ENCODE measurements at regions not wholly inside any gene's neighbourhood (a gene's known extent, or its start where the extent isn't known, plus 50 kb on each side); places are given as distances from the start of the nearest gene placed in this dataset.

- no peak for ATAC-seq
- no peak for DNase-seq
These were observed 93.0 kb upstream of the ZNF608 start for GRCh38 chr5:124839371-124839998.

- no peak for ATAC-seq
- no peak for DNase-seq
These were observed 95.6 kb upstream of the ZNF608 start for GRCh38 chr5:124841829-124842712.

- DNase-seq, result no peak
- ATAC-seq, result no peak
These were observed 96.5 kb upstream of the ZNF608 start for GRCh38 chr5:124842725-124843595.

- DNase-seq (no peak), ATAC-seq (no peak)
These were observed 97.1 kb upstream of the ZNF608 start for GRCh38 chr5:124843596-124843899.

- no peak for DNase-seq
- ATAC-seq, result no peak
These were observed 98.0 kb upstream of the ZNF608 start for GRCh38 chr5:124844371-124844920.

- ATAC-seq (no peak), DNase-seq (no peak)
These were observed 101.5 kb upstream of the ZNF608 start for GRCh38 chr5:124847907-124848306.

- ATAC-seq, result no peak
- no peak for DNase-seq
These were observed 103.3 kb upstream of the ZNF608 start for GRCh38 chr5:124849774-124850173.

GRCh38 chr5:124856726-124857125 is 110.3 kb upstream of the ZNF608 start:
- ATAC-seq (no peak), DNase-seq (no peak)

GRCh38 chr5:124858612-124859011 is 112.2 kb upstream of the ZNF608 start:
- no peak for DNase-seq
- ATAC-seq, result no peak

- ATAC-seq (no peak), DNase-seq (no peak)
These were observed 112.6 kb upstream of the ZNF608 start for GRCh38 chr5:124859027-124859426.

- no peak for DNase-seq
- ATAC-seq, result no peak
These were observed 113.3 kb upstream of the ZNF608 start for GRCh38 chr5:124859556-124860290.

GRCh38 chr5:124860291-124860655 is 113.8 kb upstream of the ZNF608 start:
- ATAC-seq, result no peak
- DNase-seq, result no peak

- ATAC-seq (no peak), DNase-seq (no peak)
These were observed 118.6 kb upstream of the ZNF608 start for GRCh38 chr5:124865066-124865465.

GRCh38 chr5:124865603-124866354 is 119.3 kb upstream of the ZNF608 start:
- ATAC-seq (no peak), DNase-seq (no peak)

GRCh38 chr5:124866355-124867136 is 120.1 kb upstream of the ZNF608 start:
- no peak for DNase-seq
- no peak for ATAC-seq

- DNase-seq (no peak), ATAC-seq (no peak)
These were observed 120.8 kb upstream of the ZNF608 start for GRCh38 chr5:124867137-124867704.

- DNase-seq, result no peak
- no peak for ATAC-seq
These were observed 122.2 kb upstream of the ZNF608 start for GRCh38 chr5:124868676-124869075.

GRCh38 chr5:124869426-124870033 is 123.1 kb upstream of the ZNF608 start:
- no peak for ATAC-seq
- no peak for DNase-seq

- no peak for DNase-seq
- no peak for ATAC-seq
These were observed 123.6 kb upstream of the ZNF608 start for GRCh38 chr5:124870070-124870469.

GRCh38 chr5:124871303-124871702 is 124.9 kb upstream of the ZNF608 start:
- DNase-seq (no peak), ATAC-seq (no peak)

Measured in stimulated activated naive CD8-positive, alpha-beta T cell treated with anti-CD3 and anti-CD28 coated beads, Interleukin-15, Interleukin-2, amounts not matched to agents 100 U/mL and 50 U/mL, for 24 hours (primary cell).